GM23338 (cell line): ENCODE measurements at regions not wholly inside any gene's neighbourhood (a gene's known extent, or its start where the extent isn't known, plus 50 kb on each side); places are given as distances from the start of the nearest gene placed in this dataset.

Source experiments
- ATAC-seq: fragments of 200-7000 bp; cut with Tn5 transposase; 3 replicates; pipeline ENCODE4 v1.9.1; 2020
- DNase-seq: peaks from one replicate; pipeline ENCODE4 v3.0.0-alpha.2; 2015; ENCODE audit warnings: low spot score
- H2AFZ ChIP-seq: fragments of 200-600 bp; sonication (generic); 2 replicates; pipeline ENCODE4 v1.8.0; 2016; ENCODE audit warnings: antibody characterized with exemption, mild to moderate bottlenecking, moderate library complexity
- H3F3A ChIP-seq: fragments of 200-600 bp; sonication (generic); replicated peaks from 2 replicates; pipeline ENCODE4 v1.8.0; 2017; ENCODE audit warnings: antibody characterized with exemption, mixed run types, low read depth
- H3K27ac ChIP-seq: fragments of 200-600 bp; sonication (generic); 2 replicates; pipeline ENCODE4 v1.6.1; 2016; ENCODE audit warnings: low read depth
- H3K27me3 ChIP-seq: fragments of 200-600 bp; sonication (generic); 2 replicates; pipeline ENCODE4 v1.8.0; 2016; ENCODE audit warnings: mild to moderate bottlenecking, mixed run types, moderate library complexity; ENCODE audit not compliant: insufficient read depth
- H3K36me3 ChIP-seq: fragments of 200-600 bp; sonication (generic); 2 replicates; pipeline ENCODE4 v1.8.0; 2016; ENCODE audit warnings: mild to moderate bottlenecking; ENCODE audit not compliant: insufficient read depth
- H3K4me1 ChIP-seq: fragments of 200-600 bp; sonication (generic); 2 replicates; pipeline ENCODE4 v1.8.0; 2016; ENCODE audit warnings: mild to moderate bottlenecking, moderate library complexity; ENCODE audit not compliant: insufficient read depth
- H3K4me2 ChIP-seq: fragments of 200-600 bp; sonication (generic); 2 replicates; pipeline ENCODE4 v1.7.1; 2017; ENCODE audit warnings: mixed run types
- H3K4me3 ChIP-seq: fragments of 200-600 bp; sonication (generic); 2 replicates; pipeline ENCODE4 v1.6.1; 2016; ENCODE audit warnings: mixed run types
- H3K79me2 ChIP-seq: fragments of 200-600 bp; sonication (generic); replicated peaks from 2 replicates; pipeline ENCODE4 v1.8.0; 2017; ENCODE audit warnings: mild to moderate bottlenecking; ENCODE audit not compliant: insufficient read depth
- H3K9me2 ChIP-seq: fragments of 200-600 bp; sonication (generic); 2 replicates; pipeline ENCODE4 v1.8.0; 2017; ENCODE audit not compliant: insufficient read depth
- H4K20me1 ChIP-seq: fragments of 200-600 bp; sonication (generic); replicated peaks from 2 replicates; pipeline ENCODE4 v1.8.0; 2017; ENCODE audit warnings: mild to moderate bottlenecking; ENCODE audit not compliant: insufficient read depth
- H3K27ac Mint-ChIP-seq: 2 replicates; pipeline ENCODE4 v1.8.0; 2020; ENCODE audit warnings: inconsistent platforms, mild to moderate bottlenecking, moderate library complexity, mixed read lengths
- H3K27me3 Mint-ChIP-seq: 3 replicates; pipeline ENCODE4 v1.8.0; 2022; ENCODE audit warnings: low read depth, mild to moderate bottlenecking, moderate library complexity, mixed read lengths, inconsistent platforms; ENCODE audit not compliant: insufficient read depth, poor library complexity
- H3K36me3 Mint-ChIP-seq: 3 replicates; pipeline ENCODE4 v1.8.0; 2021; ENCODE audit warnings: low read depth, mild to moderate bottlenecking, inconsistent platforms, moderate library complexity, mixed read lengths
- H3K4me1 Mint-ChIP-seq: 3 replicates; pipeline ENCODE4 v1.8.0; 2020; ENCODE audit warnings: mild to moderate bottlenecking, inconsistent platforms, mixed read lengths
- H3K4me3 Mint-ChIP-seq: 3 replicates; pipeline ENCODE4 v1.8.0; 2021; ENCODE audit warnings: moderate library complexity, mild to moderate bottlenecking, inconsistent platforms, mixed read lengths
- H3K9me3 Mint-ChIP-seq: 3 replicates; pipeline ENCODE4 v1.8.0; 2020; ENCODE audit warnings: moderate library complexity, mild to moderate bottlenecking, inconsistent platforms, mixed read lengths
- CREB1 ChIP-seq: fragments of 250-450 bp; sonication (Bioruptor Pico); IDR thresholded peaks from 2 replicates; pipeline ENCODE4 v1.5.0; 2020; ENCODE audit warnings: low read depth, mild to moderate bottlenecking, moderate library complexity
- CTCF ChIP-seq, 2 experiments: fragments of 200-600 bp in 1 of 2; sonication (generic) in 1 of 2; conservative IDR thresholded peaks; 2 replicates each; pipeline versions ENCODE4 v1.5.1 to v1.6.1; 2016 to 2017; ENCODE audit warnings: antibody characterized with exemption in 2 of 2, low read depth in 2 of 2, mild to moderate bottlenecking in 2 of 2, moderate library complexity in 1 of 2
- ETS1 ChIP-seq: IDR thresholded peaks from 2 replicates; pipeline ENCODE4 v1.6.1; 2016; ENCODE audit warnings: antibody characterized with exemption
- EZH2phosphoT487 ChIP-seq: fragments of 200-600 bp; sonication (generic); IDR thresholded peaks from one replicate; pipeline ENCODE4 v1.8.1; 2018; ENCODE audit warnings: antibody characterized with exemption; ENCODE audit not compliant: unreplicated experiment
- JUNB ChIP-seq: IDR thresholded peaks from one replicate; pipeline ENCODE4 v1.6.1; 2016; ENCODE audit warnings: antibody characterized with exemption; ENCODE audit not compliant: unreplicated experiment
- NANOG ChIP-seq: IDR thresholded peaks from 2 replicates; pipeline ENCODE4 v1.6.1; 2016; ENCODE audit warnings: antibody characterized with exemption, borderline replicate concordance
- POLR2AphosphoS5 ChIP-seq: IDR thresholded peaks from 2 replicates; pipeline ENCODE4 v1.6.1; 2016; ENCODE audit warnings: antibody characterized with exemption, low read depth
- STAT1 ChIP-seq: IDR thresholded peaks from one replicate; pipeline ENCODE4 v1.6.1; 2016; ENCODE audit warnings: antibody characterized with exemption; ENCODE audit not compliant: unreplicated experiment
- ZNF114 ChIP-seq: fragments of 250-450 bp; sonication (Bioruptor Pico); IDR thresholded peaks from 2 replicates; pipeline ENCODE4 v1.5.0; 2020; ENCODE audit warnings: mild to moderate bottlenecking, moderate library complexity
- ZNF331 ChIP-seq: fragments of 250-450 bp; sonication (Bioruptor Pico); IDR thresholded peaks from 2 replicates; pipeline ENCODE4 v1.5.0; 2020; ENCODE audit warnings: low read depth, mild to moderate bottlenecking, moderate library complexity
- ZNF462 ChIP-seq: fragments of 250-450 bp; sonication (Bioruptor Pico); IDR thresholded peaks from 2 replicates; pipeline ENCODE4 v1.5.0; 2020; ENCODE audit warnings: mild to moderate bottlenecking, moderate library complexity

GRCh38 chr12:41769810-41770209 lies 374.9 kb downstream of the GXYLT1 start:
- ATAC-seq = no peak
- Histone ChIP-seq H3K79me2 (no peaks in the 10 kb centered on the region), H3K27me3 (no peaks in the 10 kb centered on the region), H3K4me3 (no peak overlapping the region), H3K4me1 (peaks cover 4% of the 10 kb centered on the region; the same call in 1 of the 2 replicates), H4K20me1 (no peaks in the 10 kb centered on the region), H3K9me2 (no peaks in the 10 kb centered on the region), H3K27ac (no peak overlapping the region), H2AFZ (no peak overlapping the region), H3K4me2 (no peak overlapping the region), H3K36me3 (no peaks in the 10 kb centered on the region), H3F3A (no peaks in the 10 kb centered on the region)
- H3K36me3 Mint-ChIP-seq = no peaks in the 10 kb centered on the region
- H3K27ac Mint-ChIP-seq = no peak overlapping the region
- H3K9me3 Mint-ChIP-seq = no peaks in the 10 kb centered on the region; the same call in 2 of the 3 replicates
- H3K4me1 Mint-ChIP-seq = 0 out of 3 replicates have a peak, but pooled peaks cover 2% of the 10 kb centered on the region
- no peak for TF ChIP-seq NANOG
- no peak for TF ChIP-seq EZH2phosphoT487
- TF ChIP-seq ZNF114 (CRISPR knock-in tag) = no peak
- no peak for TF ChIP-seq ZNF462 (CRISPR knock-in tag)
- no peak for DNase-seq
- no peak overlapping the region for H3K4me3 Mint-ChIP-seq
- H3K27me3 Mint-ChIP-seq = peaks cover 2% of the 10 kb centered on the region

GRCh38 chr12:41768456-41768855 lies 376.2 kb downstream of the GXYLT1 start:
- H3K4me1 Mint-ChIP-seq = 0 out of 3 replicates have a peak, but pooled peaks cover 2% of the 10 kb centered on the region
- no peaks in the 10 kb centered on the region for H3K79me2 ChIP-seq
- DNase-seq = no peak
- no peaks in the 10 kb centered on the region for H3K9me2 ChIP-seq
- H2AFZ ChIP-seq = 0 out of 2 replicates have a peak overlapping the region, but pooled peaks have one; percentile 38
- H3K4me2 ChIP-seq = no peak overlapping the region
- H3K27me3 Mint-ChIP-seq = peaks cover 2% of the 10 kb centered on the region
- no peak overlapping the region for H3K4me3 ChIP-seq
- H3K36me3 Mint-ChIP-seq = no peaks in the 10 kb centered on the region
- peaks cover 4% of the 10 kb centered on the region; the same call in 1 of the 2 replicates for H3K4me1 ChIP-seq
- H3K27ac ChIP-seq = no peak overlapping the region
- no peaks in the 10 kb centered on the region; the same call in 2 of the 3 replicates for H3K9me3 Mint-ChIP-seq
- no peaks in the 10 kb centered on the region for H3F3A ChIP-seq
- no peaks in the 10 kb centered on the region for H3K36me3 ChIP-seq
- H3K27me3 ChIP-seq = no peaks in the 10 kb centered on the region
- H3K4me3 Mint-ChIP-seq = no peak overlapping the region
- no peaks in the 10 kb centered on the region for H4K20me1 ChIP-seq
- no peak for ATAC-seq
- no peak overlapping the region for H3K27ac Mint-ChIP-seq
- TF ChIP-seq STAT1 = no peak
- no peak for TF ChIP-seq POLR2AphosphoS5
- TF ChIP-seq CREB1 (CRISPR knock-in tag) = no peak
- no peak for TF ChIP-seq ZNF331
- TF ChIP-seq JUNB = no peak
- no peak for TF ChIP-seq ETS1
- no peak for TF ChIP-seq CTCF (conservative IDR thresholded peaks at IDR 0.05; ENCODE audit: low read depth in 2 of 2)
